HCT116 (cell line): ENCODE measurements at regions not wholly inside any gene's neighbourhood (a gene's known extent, or its start where the extent isn't known, plus 50 kb on each side); places are given as distances from the start of the nearest gene placed in this dataset.

Source experiments
- ATAC-seq: fragments of 200-7000 bp; cut with Tn5 transposase; 2 replicates; pipeline ENCODE4 v1.9.1; 2020; ENCODE audit warnings: mild to moderate bottlenecking, moderate library complexity
- BruUV-seq: library from RNA; stranded (reverse); fragments of 400-500 nt; replicated peaks from 2 replicates; lab custom pipeline; 2021; lab: Mats Ljungman, UMichigan
- CTCF ChIA-PET: fragments of 300-600 bp; sonication (Branson Sonifier 250); formaldehyde crosslinking; loops from one replicate; lab custom pipeline; 2021; ENCODE audit warnings: antibody characterized with exemption; lab: Charles Lee
- POLR2A ChIA-PET: fragments of 300-600, 350-600 bp; sonication (Branson Sonifier 250); formaldehyde crosslinking; loops from one replicate; lab custom pipeline; 2021; ENCODE audit warnings: antibody characterized with exemption; lab: Charles Lee
- RAD21 ChIA-PET, 2 experiments: fragments of 300-600 bp; sonication (Branson Sonifier 250); formaldehyde crosslinking; loops; one replicate each; lab custom pipeline; 2023; ENCODE audit warnings: low total read pairs in 2 of 2; ENCODE audit not compliant: uncharacterized antibody in 2 of 2, unreplicated experiment in 2 of 2, low non-redundant PET in 1 of 2; lab: Charles Lee
- DNase-seq: peaks from one replicate; pipeline ENCODE4 v3.0.0-alpha.2; 2010; ENCODE audit warnings: low read depth, low spot score
- H2AFZ ChIP-seq: fragments of 200-600 bp; shearing (Covaris generic), sonication (generic); 2 replicates; pipeline ENCODE4 v1.6.1; 2017; ENCODE audit warnings: low read depth, mixed run types, mixed read lengths, antibody characterized with exemption, low read length; ENCODE audit not compliant: poor library complexity, severe bottlenecking
- H3K27ac ChIP-seq: 2 replicates; pipeline ENCODE4 v1.5.1; 2012; ENCODE audit warnings: low read depth, low read length
- H3K27me3 ChIP-seq: fragments of 200-600 bp; sonication (generic); 2 replicates; pipeline ENCODE4 v1.6.1; 2016; ENCODE audit warnings: mixed run types, low read length, mixed read lengths; ENCODE audit not compliant: insufficient read depth
- H3K36me3 ChIP-seq, 2 experiments: fragments of 200-500 bp in 1 of 2; fragments of 200-600 bp in 1 of 2; sonication (Bioruptor generic) in 1 of 2; sonication (generic) in 1 of 2; 2 replicates each; pipeline versions ENCODE4 v1.5.1 to v1.6.1; 2014 to 2016; ENCODE audit warnings: low read length in 2 of 2, inconsistent platforms in 1 of 2, mixed read lengths in 1 of 2, mixed run types in 1 of 2; ENCODE audit not compliant: insufficient read depth in 2 of 2, control insufficient read depth in 1 of 2
- H3K4me1 ChIP-seq, 2 experiments: fragments of 200-600 bp in 1 of 2; sonication (generic) in 1 of 2; 2 replicates each; pipeline versions ENCODE4 v1.5.1 to v1.6.1; 2012 to 2017; ENCODE audit warnings: low read length in 2 of 2, inconsistent platforms in 1 of 2, mild to moderate bottlenecking in 1 of 2, mixed read lengths in 1 of 2, mixed run types in 1 of 2, moderate library complexity in 1 of 2; ENCODE audit not compliant: insufficient read depth in 2 of 2, control insufficient read depth in 1 of 2
- H3K4me2 ChIP-seq: fragments of 200-600 bp; sonication (generic); 2 replicates; pipeline ENCODE4 v1.6.1; 2017; ENCODE audit warnings: mixed run types, low read length, mixed read lengths
- H3K4me3 ChIP-seq, 2 experiments: fragments of 200-600 bp in 1 of 2; sonication (generic) in 1 of 2; replicated peaks in 1 of 2; 2 replicates each; pipeline ENCODE4 v1.5.1; 2011 to 2016; ENCODE audit warnings: low read length in 2 of 2, control low read depth in 1 of 2, low read depth in 1 of 2, mild to moderate bottlenecking in 1 of 2, mixed read lengths in 1 of 2, mixed run types in 1 of 2
- H3K79me2 ChIP-seq: fragments of 200-600 bp; sonication (generic); 2 replicates; pipeline ENCODE4 v1.6.1; 2017; ENCODE audit warnings: mild to moderate bottlenecking, mixed run types, low read length, moderate library complexity, mixed read lengths; ENCODE audit not compliant: insufficient read depth
- H3K9ac ChIP-seq: fragments of 200-600 bp; sonication (generic); 2 replicates; pipeline ENCODE4 v1.6.1; 2016; ENCODE audit warnings: low read length, mixed read lengths
- H3K9me2 ChIP-seq: fragments of 200-600 bp; sonication (generic), shearing (Covaris generic); 2 replicates; pipeline ENCODE4 v1.6.1; 2017; ENCODE audit warnings: mixed run types, mild to moderate bottlenecking, moderate library complexity; ENCODE audit not compliant: insufficient read depth
- H3K9me3 ChIP-seq, 2 experiments: fragments of 200-500 bp in 1 of 2; fragments of 200-600 bp in 1 of 2; sonication (Bioruptor generic) in 1 of 2; sonication (generic) in 1 of 2; 2 replicates each; pipeline ENCODE4 v1.6.1; 2014 to 2017; ENCODE audit warnings: low read length in 2 of 2, mixed read lengths in 2 of 2, inconsistent platforms in 1 of 2, low read depth in 1 of 2, mild to moderate bottlenecking in 1 of 2, mixed run types in 1 of 2, moderate library complexity in 1 of 2; ENCODE audit not compliant: control insufficient read depth in 1 of 2, insufficient read depth in 1 of 2
- H4K20me1 ChIP-seq: fragments of 200-600 bp; sonication (generic), shearing (Covaris generic); 2 replicates; pipeline ENCODE4 v1.6.1; 2017; ENCODE audit warnings: mixed run types, mild to moderate bottlenecking, moderate library complexity; ENCODE audit not compliant: insufficient read depth
- ATF3 ChIP-seq: IDR thresholded peaks from 2 replicates; pipeline ENCODE4 v1.6.1; 2012
- CTCF ChIP-seq, 3 experiments: fragments of 200-600 bp in 1 of 3; sonication (generic) in 1 of 3; IDR thresholded peaks in 2 of 3; conservative IDR thresholded peaks in 1 of 3; 2 replicates each; pipeline ENCODE4 v1.5.1; 2012 to 2017; ENCODE audit warnings: low read depth in 2 of 3, low read length in 2 of 3, antibody characterized with exemption in 1 of 3, borderline replicate concordance in 1 of 3, control low read depth in 1 of 3, mild to moderate bottlenecking in 1 of 3, mixed read lengths in 1 of 3, mixed run types in 1 of 3, moderate library complexity in 1 of 3; ENCODE audit not compliant: insufficient read depth in 1 of 3
- EGR1 ChIP-seq: IDR thresholded peaks from 2 replicates; pipeline ENCODE4 v1.6.1; 2012; ENCODE audit warnings: low read depth
- EZH2 ChIP-seq: fragments of 200-600 bp; sonication (generic); IDR thresholded peaks from 2 replicates; pipeline ENCODE4 v1.6.1; 2017; ENCODE audit warnings: antibody characterized with exemption, mixed run types
- FOSL1 ChIP-seq: IDR thresholded peaks from 2 replicates; pipeline ENCODE4 v1.6.1; 2012; ENCODE audit warnings: low read depth
- POLR2AphosphoS5 ChIP-seq: IDR thresholded peaks from 2 replicates; pipeline ENCODE4 v1.6.1; 2011; ENCODE audit warnings: mild to moderate bottlenecking, low read depth, low read length, moderate library complexity
- RAD21 ChIP-seq: IDR thresholded peaks from 2 replicates; pipeline ENCODE4 v1.6.1; 2012; ENCODE audit warnings: low read depth, mild to moderate bottlenecking
- SRF ChIP-seq: IDR thresholded peaks from 2 replicates; pipeline ENCODE4 v1.6.1; 2012; ENCODE audit warnings: low read depth
- TCF7L2 ChIP-seq: IDR thresholded peaks from 2 replicates; pipeline ENCODE4 v1.7.0; 2011; ENCODE audit warnings: borderline replicate concordance, inconsistent platforms; ENCODE audit not compliant: insufficient read depth, insufficient read length; ENCODE audit errors: extremely low read depth
- ZNF274 ChIP-seq: fragments of 200-500 bp; sonication (Bioruptor generic); IDR thresholded peaks from 2 replicates; pipeline ENCODE4 v1.6.1; 2014; ENCODE audit warnings: mild to moderate bottlenecking, low read depth, low read length, inconsistent platforms
- intact Hi-C: fragments of 100-400 bp; cut with micrococcal nuclease; formaldehyde crosslinking; loops from 2 replicates; pipeline ENCODE4 v1.10.0; 2022

GRCh38 chr13:68152414-68152813 is 922.3 kb upstream of the PCDH9 start:
- Histone ChIP-seq H2AFZ (no peak overlapping the region), H3K27me3 (no peaks in the 10 kb centered on the region), H4K20me1 (no peaks in the 10 kb centered on the region), H3K27ac (no peak overlapping the region), H3K4me1 (no peaks in the 10 kb centered on the region), H3K4me3 (no peak overlapping the region), H3K79me2 (no peaks in the 10 kb centered on the region), H3K36me3 (no peaks in the 10 kb centered on the region), H3K4me2 (no peak overlapping the region), H3K9ac (no peak overlapping the region), H3K9me2 (no peaks in the 10 kb centered on the region), H3K9me3 (peaks cover 3 to 4% of the 10 kb centered on the region in 2 experiments; a peak in 1 of 4 replicates)
- no TSS peak for BruUV-seq
- POLR2A ChIA-PET = no interaction called here
- RAD21 ChIA-PET = no interaction called here
- ATAC-seq = no peak
- CTCF ChIA-PET = no interaction called here
- TF ChIP-seq ATF3 (no peak), CTCF (IDR thresholded peaks at IDR 0.05 in 2 of 3, conservative IDR thresholded peaks at IDR 0.05 in 1 of 3; ENCODE audit: borderline replicate concordance in 1 of 3, insufficient read depth in 1 of 3, low read depth in 2 of 3, low read length in 2 of 3) (no peak), TCF7L2 (no peak), SRF (no peak), FOSL1 (no peak), RAD21 (no peak), ZNF274 (no peak), EZH2 (no peak), EGR1 (no peak), POLR2AphosphoS5 (no peak)
- no peak for DNase-seq
- intact Hi-C loops = no loop called here
